A172 (cell line): ENCODE measurements at regions not wholly inside any gene's neighbourhood (a gene's known extent, or its start where the extent isn't known, plus 50 kb on each side); places are given as distances from the start of the nearest gene placed in this dataset.

Experiments used
- DNase-seq: peaks from one replicate; pipeline ENCODE4 v3.0.0-alpha.2; 2015; ENCODE audit warnings: low spot score

DNA sequence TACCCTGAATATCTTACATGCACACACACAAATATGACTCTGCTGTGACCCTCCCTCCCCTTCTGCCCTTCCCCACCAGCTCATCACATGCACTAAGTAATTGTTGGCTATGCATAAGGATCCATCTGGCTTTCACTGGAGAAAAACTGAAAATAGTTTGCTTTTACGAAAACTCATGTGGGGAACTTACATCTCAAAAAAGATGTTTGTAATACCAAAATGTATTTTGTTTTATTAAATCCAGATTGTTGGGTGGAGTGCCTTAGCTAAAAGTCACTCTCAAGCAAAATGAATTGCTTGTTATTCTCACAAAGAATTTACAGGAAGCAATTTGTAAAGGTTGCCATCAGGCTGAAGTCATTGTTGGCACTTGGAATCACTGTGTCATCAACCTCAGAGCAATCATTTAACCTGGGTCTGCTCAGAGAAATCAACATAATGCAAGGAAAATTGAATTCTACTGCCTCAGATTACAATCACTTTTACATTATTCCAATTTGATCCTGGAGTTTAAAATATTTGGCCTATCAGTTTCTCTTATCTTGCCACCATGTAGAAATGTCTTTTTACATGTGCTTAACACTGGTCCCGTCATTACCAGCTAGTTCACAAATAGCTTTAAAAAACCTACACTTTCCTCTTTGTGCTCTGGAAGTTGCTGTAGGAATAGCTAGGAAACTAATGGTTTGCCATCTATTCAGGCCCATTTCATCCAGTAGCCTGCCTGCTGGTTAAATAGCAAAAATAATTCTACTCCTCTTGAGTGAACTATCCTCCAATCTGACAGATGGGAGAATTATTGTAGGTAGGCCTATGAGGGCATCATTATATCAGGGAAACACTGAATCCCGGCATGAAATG is 90.3 kb upstream of the TMEM17 start:
- DNase-seq: peak; percentile 85

GRCh38 chr2:62595474-62595873 is 89.5 kb upstream of the TMEM17 start:
- DNase-seq: no peak

DNA sequence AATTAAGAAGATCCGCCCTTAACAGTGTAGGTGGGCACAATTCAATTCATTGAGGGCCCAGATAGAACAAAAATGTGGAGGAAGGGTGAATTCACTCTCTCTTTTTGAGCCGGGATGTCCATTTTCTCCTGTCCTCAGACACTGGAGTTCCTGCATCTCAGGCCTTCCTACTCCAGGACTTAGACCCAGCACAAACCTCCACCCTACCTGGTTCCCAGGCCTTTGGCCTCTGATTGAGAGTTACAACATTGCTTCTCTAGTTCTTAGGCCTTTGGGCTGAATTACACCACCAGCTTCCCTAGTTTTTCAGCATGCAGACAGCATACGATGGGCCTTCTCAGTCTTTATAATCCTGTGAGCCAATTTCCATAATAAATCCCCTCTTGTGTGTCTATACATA is 87.8 kb upstream of the TMEM17 start:
- no peak for DNase-seq

DNA sequence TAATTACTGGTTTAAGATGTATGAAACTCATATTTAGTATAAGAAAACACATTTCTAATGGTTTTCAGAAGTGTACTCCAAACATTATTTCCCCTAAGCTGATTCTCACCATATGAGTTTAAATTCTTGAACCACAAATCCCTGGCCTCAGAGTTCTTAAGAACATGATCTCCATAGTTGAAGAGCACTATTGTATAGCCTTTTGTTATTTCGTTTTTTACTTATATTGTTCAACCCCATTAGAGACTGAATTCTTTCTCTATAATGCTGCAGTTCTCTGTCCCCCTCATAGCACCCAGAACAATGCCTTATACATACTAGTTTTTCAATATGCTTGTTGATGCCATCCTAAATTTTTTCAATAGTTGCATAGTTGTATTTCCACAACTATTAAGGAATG is 85.5 kb upstream of the TMEM17 start:
- no peak for DNase-seq

DNA sequence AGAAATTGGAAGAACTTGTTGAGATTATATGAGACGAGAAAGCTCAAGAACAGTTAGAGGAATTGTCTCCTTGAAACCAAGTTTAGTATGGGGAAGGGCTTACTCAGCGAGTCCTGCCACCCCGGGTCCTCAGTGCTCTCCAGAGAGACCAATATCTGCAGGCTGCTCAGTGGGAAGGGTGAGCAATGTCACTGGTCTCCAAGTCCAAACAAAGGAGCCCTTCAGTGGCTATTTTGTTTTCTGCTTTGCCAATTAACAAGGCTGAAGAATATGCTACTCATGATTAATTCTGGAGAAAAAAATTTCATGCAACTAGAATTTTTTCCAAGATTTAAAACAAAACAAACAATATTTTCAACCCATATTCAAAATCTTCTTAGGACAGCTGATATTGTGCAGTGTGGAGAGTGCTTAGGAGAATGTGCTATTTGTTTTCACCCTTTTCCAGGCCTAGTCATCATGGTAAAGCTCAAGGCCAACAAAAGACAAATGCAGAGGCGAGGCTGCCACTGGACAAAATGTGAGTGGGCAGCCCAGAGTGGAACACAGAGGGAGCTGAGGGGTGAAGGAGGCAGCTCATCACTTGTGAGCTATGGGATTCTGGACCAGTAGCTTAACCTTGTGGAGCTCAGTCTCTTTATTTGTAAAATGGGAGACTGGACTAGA is 83.8 kb upstream of the TMEM17 start:
- DNase-seq: no peak

GRCh38 chr2:62587592-62587991 is 81.6 kb upstream of the TMEM17 start:
- DNase-seq: no peak

DNA sequence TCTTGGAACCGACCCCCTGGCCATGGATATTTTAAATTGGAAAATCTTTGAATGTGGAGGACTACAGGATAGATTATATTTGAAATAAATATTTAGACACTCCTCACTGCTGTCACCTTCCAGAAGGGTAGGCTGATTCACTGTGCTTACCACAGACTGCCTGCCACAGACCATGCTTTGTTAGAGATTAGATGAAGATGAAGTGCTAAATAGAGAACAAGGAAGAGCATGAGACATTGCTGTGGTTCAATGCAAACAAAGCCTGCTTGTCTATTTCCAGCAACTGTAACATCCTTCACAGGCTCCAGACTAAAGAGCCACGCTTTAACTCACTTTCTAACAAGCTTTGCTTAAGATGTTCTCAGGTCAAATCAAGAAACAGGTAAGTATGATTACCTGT is 81.0 kb upstream of the TMEM17 start:
- peak; percentile 70 for DNase-seq

GRCh38 chr2:62578803-62579640 is 73.0 kb upstream of the TMEM17 start:
- peak; percentile 76 for DNase-seq

DNA sequence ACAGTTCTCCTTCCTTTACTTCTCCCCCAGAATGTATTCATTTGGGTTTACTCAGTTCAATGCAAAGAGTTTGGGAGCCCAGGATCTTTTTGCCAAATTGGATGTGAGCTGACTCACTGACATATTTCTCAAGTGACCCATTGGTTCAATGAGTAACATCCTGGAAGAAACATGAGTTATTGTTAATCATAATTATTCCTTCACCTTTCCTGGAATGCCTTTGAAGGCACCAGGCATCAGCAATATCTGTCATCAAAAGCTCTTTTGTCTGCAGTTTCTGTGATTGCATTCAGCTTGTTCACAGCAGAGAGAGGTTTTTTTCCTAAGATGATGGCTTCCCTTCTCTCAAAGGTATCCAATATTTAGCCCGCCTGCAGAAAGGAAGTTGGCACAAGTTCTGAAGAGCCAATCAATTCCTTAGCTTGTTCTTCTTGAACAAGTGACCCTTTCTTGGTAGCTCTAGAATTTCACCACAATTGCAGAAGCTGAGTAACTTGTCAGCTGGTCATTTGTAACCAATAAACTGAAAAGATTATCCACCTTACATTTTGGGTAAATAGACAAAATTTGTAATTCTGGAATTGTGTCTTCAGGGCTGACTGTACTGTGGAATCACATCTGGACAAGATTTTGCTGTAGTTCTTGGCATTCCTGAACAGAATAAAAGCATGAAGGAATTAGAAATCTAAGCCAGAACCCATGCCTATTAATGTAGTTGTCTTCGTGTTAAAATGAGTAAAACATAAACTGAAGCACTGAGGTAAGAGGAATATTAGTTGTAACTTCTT is 72.2 kb upstream of the TMEM17 start:
- peak; percentile 95 for DNase-seq

GRCh38 chr2:62576276-62576939 is 70.4 kb upstream of the TMEM17 start:
- no peak for DNase-seq

DNA sequence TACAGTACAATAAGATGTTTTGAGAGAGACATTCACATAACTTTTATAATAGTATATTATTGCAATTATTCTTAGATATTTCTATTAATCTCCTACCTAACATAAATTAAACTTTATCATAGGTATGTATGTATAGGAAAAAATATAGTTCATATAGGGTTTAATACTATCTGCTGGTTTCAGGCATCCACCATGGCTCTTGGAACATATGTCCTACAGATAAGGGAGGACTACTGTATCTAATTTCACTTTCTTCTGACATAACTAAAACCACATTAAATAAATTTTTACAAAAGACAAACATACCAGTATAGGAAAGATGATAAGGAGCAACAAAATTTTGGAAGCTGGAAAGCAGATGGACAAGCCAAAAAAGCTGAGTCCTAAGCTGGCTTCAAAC is 67.9 kb upstream of the TMEM17 start:
- no peak for DNase-seq

DNA sequence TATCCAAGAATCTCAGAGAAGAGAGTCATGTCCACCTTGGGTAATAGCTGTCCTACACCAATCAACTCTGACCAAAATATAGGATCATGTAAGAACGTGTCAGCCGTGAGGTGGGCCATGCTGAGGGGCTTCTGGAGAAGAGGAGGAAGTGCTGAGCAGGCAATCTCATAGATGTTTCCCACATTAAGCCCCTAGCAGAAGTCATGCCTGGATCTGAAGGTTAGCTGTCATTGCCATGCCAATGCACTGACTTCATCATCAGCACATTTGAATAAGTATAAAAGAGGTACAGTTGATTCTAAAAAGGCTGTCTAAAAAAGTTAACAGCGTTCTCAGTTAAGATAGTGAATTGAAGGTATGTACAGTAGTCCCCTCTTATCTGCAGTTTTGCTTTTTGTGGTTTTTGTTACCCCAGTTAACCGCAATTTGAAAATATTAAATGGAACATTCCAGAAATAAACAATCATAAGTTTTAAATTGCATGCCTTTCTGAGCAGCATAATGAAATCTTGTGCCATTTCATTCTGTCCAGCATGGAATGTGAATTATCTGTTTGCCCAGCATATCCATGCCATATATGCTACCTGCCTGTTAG is 67.2 kb upstream of the TMEM17 start:
- no peak for DNase-seq

DNA sequence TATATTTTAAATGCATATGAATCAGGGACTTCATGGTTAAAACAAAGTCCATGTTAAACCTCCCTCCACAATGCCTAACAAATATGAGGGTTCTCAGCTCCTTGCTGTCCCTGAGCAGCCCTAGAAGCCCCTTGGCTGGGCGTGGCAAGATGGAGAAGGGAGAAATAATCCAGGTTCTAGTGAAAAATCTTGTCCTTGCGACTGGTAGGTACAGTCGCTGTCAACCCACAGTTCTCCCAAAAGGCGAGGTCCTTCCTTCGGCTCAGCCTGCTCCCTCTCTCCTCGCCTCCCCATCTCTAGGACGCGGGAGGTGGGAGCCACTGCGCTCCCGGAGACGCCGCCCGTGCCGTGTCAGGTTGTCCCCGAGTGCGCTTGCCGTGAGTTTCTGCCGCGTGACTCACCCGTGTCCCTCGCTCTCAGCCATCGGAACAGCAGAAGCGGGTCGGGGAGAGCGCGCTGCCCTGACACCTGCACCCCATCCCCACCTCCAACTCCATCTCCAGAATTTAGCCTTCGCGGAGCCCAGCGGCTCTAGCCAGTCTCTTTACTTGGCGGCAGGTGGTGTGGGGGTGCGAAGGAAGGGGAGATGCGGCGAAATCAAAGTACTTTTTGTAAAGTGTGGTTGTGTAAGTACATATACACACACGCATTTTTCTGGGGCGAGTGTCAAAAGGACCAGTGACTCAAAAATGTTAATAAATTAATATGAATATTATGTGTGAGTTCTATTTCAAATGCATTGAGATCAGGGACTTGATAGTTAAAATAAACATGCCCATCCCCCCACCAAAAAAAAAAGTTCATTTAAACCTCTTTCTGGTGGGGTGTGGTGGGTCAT is 65.1 kb upstream of the TMEM17 start:
- no peak for DNase-seq

- DNase-seq: no peak
Measured at GRCh38 chr2:62569907-62570841, 64.2 kb upstream of the TMEM17 start.

- peak; percentile 66 for DNase-seq
Measured at GRCh38 chr2:62568983-62569837, 63.2 kb upstream of the TMEM17 start.

- DNase-seq: no peak
Measured at GRCh38 chr2:62568074-62568473, 62.1 kb upstream of the TMEM17 start.

DNA sequence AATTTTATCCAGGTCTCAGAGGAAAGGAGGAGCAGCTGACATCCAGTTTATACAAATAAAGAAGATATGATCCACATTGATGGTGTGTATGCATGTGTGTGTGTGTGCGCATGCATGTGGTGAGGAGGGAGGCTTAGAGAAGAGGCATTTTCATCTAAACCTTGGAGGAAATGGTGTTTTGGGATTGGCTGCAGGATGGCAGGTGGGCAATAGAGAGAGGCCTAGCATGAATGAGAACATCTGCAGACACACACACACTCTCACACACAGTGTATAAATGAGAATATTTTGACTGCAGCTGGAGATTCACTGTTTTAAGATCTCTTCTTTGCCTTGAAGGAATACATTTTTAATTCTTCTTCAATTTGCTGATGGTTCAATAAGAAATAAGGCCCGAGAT is 61.7 kb upstream of the TMEM17 start:
- DNase-seq: no peak

GRCh38 chr2:62566847-62567246 is 60.9 kb upstream of the TMEM17 start:
- no peak for DNase-seq
